Ishikawa (cell line): ENCODE measurements at regions not wholly inside any gene's neighbourhood (a gene's known extent, or its start where the extent isn't known, plus 50 kb on each side); places are given as distances from the start of the nearest gene placed in this dataset.

Source experiments
- CEBPB ChIP-seq: IDR thresholded peaks from 2 replicates; pipeline ENCODE4 v1.6.1; 2012
- CREB1 ChIP-seq: IDR thresholded peaks from 2 replicates; pipeline ENCODE4 v1.6.1; 2012; ENCODE audit warnings: low read depth
- EGR1 ChIP-seq: IDR thresholded peaks from 2 replicates; pipeline ENCODE4 v1.6.1; 2012
- EP300 ChIP-seq: IDR thresholded peaks from 2 replicates; pipeline ENCODE4 v1.6.1; 2012; ENCODE audit warnings: borderline replicate concordance
- FOXM1 ChIP-seq: IDR thresholded peaks from 2 replicates; pipeline ENCODE4 v1.6.1; 2012; ENCODE audit warnings: low read depth, borderline replicate concordance
- NFIC ChIP-seq: IDR thresholded peaks from 2 replicates; pipeline ENCODE4 v1.6.1; 2012
- RAD21 ChIP-seq: IDR thresholded peaks from 2 replicates; pipeline ENCODE4 v1.6.1; 2012; ENCODE audit warnings: low read depth
- REST ChIP-seq: IDR thresholded peaks from 2 replicates; pipeline ENCODE4 v1.6.1; 2012; ENCODE audit warnings: low read depth, mild to moderate bottlenecking
- TAF1 ChIP-seq: IDR thresholded peaks from 2 replicates; pipeline ENCODE4 v1.6.1; 2012; ENCODE audit warnings: low read depth, mild to moderate bottlenecking
- TCF12 ChIP-seq: IDR thresholded peaks from 2 replicates; pipeline ENCODE4 v1.6.1; 2012; ENCODE audit warnings: low read depth
- TEAD4 ChIP-seq: IDR thresholded peaks from 2 replicates; pipeline ENCODE4 v1.6.1; 2012
- USF1 ChIP-seq: IDR thresholded peaks from 2 replicates; pipeline ENCODE4 v1.6.1; 2012
- YY1 ChIP-seq: IDR thresholded peaks from 2 replicates; pipeline ENCODE4 v1.6.1; 2012; ENCODE audit warnings: low read depth
- ZBTB7A ChIP-seq: IDR thresholded peaks from 2 replicates; pipeline ENCODE4 v1.6.1; 2012; ENCODE audit warnings: low read depth
- TF ChIP-seq, protein P1 (sequence below): IDR thresholded peaks from 2 replicates; pipeline ENCODE4 v1.6.1; 2012

GRCh38 chr14:100638211-100638855 lies 51.1 kb upstream of the BEGAIN start:
- TF ChIP-seq YY1 (no peak), FOXM1 (no peak)

- TF ChIP-seq ZBTB7A = no peak
- TF ChIP-seq FOXM1 = no peak
- no peak for TF ChIP-seq TAF1
- no peak for TF ChIP-seq TEAD4
- no peak for TF ChIP-seq CREB1
- no peak for TF ChIP-seq EP300
- TF ChIP-seq NFIC = no peak
- no peak for TF ChIP-seq TCF12
- TF ChIP-seq USF1 = no peak
- no peak for TF ChIP-seq EGR1
- TF ChIP-seq RAD21 = no peak
- TF ChIP-seq, protein P1, sequence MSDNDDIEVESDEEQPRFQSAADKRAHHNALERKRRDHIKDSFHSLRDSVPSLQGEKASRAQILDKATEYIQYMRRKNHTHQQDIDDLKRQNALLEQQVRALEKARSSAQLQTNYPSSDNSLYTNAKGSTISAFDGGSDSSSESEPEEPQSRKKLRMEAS = no peak
- no peak for TF ChIP-seq CEBPB
- TF ChIP-seq YY1 = no peak
- TF ChIP-seq REST = no peak
Observed at GRCh38 chr14:100639280-100639679, 52.1 kb upstream of the BEGAIN start.

GRCh38 chr14:100640471-100641273 lies 53.5 kb upstream of the BEGAIN start:
- TF ChIP-seq EP300 (no peak), TEAD4 (no peak), USF1 (no peak), YY1 (no peak), NFIC (no peak), ZBTB7A (no peak), RAD21 (no peak), EGR1 (no peak), CREB1 (no peak), TCF12 (no peak), TAF1 (no peak), FOXM1 (no peak), REST (no peak)
- TF ChIP-seq, protein P1 = no peak

DNA sequence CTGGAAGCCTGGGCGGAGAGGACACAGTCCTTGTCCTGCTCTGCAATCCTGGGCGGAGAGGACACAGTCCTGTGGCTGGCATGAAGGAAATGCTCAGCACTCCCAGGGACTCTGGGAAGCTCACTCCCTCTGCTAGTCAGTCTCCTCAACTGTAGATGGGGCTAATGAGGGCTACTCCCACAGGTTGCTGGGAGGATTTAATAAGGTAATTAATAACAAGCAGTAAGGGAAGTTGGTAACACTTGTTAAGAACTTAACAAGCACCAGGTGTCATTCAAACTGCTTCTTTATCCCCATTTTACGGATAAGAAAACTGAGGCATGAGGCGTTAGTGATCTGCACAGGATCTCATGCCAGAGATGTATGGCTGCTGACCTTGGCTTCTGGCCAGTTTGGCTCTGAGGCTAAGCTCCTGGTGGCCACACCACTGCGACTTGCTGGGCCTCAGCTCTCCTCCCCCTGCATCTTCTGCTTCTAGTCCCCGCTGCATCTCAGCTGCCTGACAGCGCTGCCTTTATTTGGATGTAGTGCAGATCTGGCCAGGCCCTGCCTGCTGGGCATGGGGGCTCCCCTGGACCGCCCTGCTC lies 54.1 kb upstream of the BEGAIN start:
- no peak for TF ChIP-seq ZBTB7A
- TF ChIP-seq, protein P1 = no peak
- TF ChIP-seq CEBPB = no peak
- TF ChIP-seq YY1 = no peak
- no peak for TF ChIP-seq USF1
- TF ChIP-seq TEAD4 = no peak
- TF ChIP-seq TAF1 = no peak
- no peak for TF ChIP-seq CREB1
- no peak for TF ChIP-seq TCF12

GRCh38 chr14:100643426-100643825 lies 56.2 kb upstream of the BEGAIN start:
- TF ChIP-seq FOXM1 (no peak), NFIC (no peak), REST (no peak)
